Suppressor macrophage treated with lipopolysaccharide for 4 hours (primary cell): ENCODE measurements at regions not wholly inside any gene's neighbourhood (a gene's known extent, or its start where the extent isn't known, plus 50 kb on each side); places are given as distances from the start of the nearest gene placed in this dataset.

Source experiments
- DNase-seq: peaks from one replicate; pipeline ENCODE4 v3.0.0-alpha.2; 2020

- no peak for DNase-seq
Measured at GRCh38 chr15:81471151-81471550, 97.1 kb upstream of the TMC3 start.

GRCh38 chr15:81469154-81469553 lies 95.1 kb upstream of the TMC3 start:
- no peak for DNase-seq

GRCh38 chr15:81466741-81467140 lies 92.7 kb upstream of the TMC3 start:
- DNase-seq, result no peak

- no peak for DNase-seq
Measured at GRCh38 chr15:81454024-81454423, 80.0 kb upstream of the TMC3 start.

- no peak for DNase-seq
Measured at GRCh38 chr15:81450721-81451120, 76.7 kb upstream of the TMC3 start.

- no peak for DNase-seq
Measured at GRCh38 chr15:81449836-81450474, 75.9 kb upstream of the TMC3 start.

GRCh38 chr15:81443040-81443820 lies 69.2 kb upstream of the TMC3 start:
- no peak for DNase-seq

GRCh38 chr15:81442454-81442853 lies 68.4 kb upstream of the TMC3 start:
- no peak for DNase-seq

GRCh38 chr15:81434851-81435250 lies 60.8 kb upstream of the TMC3 start:
- DNase-seq, result no peak

GRCh38 chr15:81433462-81433861 lies 59.4 kb upstream of the TMC3 start:
- no peak for DNase-seq

GRCh38 chr15:81432179-81432578 lies 58.2 kb upstream of the TMC3 start:
- no peak for DNase-seq

- DNase-seq, result no peak
Measured at GRCh38 chr15:81427176-81427575, 53.2 kb upstream of the TMC3 start.

- DNase-seq, result no peak
Measured at GRCh38 chr15:81425905-81426304, 51.9 kb upstream of the TMC3 start.
